ENCODE measurements at regions not wholly inside any gene's neighbourhood (a gene's known extent, or its start where the extent isn't known, plus 50 kb on each side); places are given as distances from the start of the nearest gene placed in this dataset.

DNA sequence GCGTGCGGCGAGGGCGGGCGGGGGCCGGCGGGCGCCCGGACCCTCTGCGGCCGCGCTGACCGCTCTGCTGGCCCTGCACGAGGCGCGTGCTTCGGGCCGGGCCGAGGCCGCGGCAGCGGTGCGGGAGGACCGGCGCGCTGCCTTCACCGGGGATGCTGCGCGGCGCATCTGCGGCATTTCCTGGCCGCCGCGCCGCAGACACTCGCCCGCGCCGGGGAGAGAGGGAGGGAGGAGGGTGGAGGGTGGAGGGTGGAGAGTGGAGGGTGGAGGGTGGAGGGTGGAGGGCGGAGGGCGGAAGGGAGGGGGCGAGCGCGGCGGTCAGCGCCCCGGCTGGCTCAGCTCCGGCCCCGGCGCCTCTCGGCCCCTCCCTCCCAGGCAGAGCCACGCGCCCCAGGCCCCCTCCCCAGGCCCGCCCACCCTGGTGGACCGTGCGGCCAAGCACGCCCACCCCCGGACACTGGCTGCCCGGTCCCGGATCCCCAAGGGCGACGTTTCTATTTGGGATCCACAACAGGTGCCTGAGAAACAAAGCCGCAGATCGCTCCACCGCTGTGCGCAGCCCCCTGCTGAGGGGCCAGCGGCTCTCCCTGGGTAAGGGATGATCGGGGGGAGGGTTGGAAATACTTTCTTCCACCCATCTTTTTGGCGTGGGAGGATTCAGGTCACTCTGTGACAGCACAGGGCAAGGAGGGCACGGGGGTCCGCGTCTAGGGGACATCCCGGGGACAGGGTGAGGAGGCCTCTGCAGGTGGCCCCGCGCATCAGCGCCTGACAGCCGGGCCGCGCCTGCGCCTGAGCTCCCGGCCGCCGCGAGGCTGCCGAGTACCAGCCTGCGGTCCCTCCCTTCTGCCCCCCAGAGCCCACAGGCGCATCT lies 111.2 kb upstream of the BEND6 start:
- TF ChIP-seq, protein P1, sequence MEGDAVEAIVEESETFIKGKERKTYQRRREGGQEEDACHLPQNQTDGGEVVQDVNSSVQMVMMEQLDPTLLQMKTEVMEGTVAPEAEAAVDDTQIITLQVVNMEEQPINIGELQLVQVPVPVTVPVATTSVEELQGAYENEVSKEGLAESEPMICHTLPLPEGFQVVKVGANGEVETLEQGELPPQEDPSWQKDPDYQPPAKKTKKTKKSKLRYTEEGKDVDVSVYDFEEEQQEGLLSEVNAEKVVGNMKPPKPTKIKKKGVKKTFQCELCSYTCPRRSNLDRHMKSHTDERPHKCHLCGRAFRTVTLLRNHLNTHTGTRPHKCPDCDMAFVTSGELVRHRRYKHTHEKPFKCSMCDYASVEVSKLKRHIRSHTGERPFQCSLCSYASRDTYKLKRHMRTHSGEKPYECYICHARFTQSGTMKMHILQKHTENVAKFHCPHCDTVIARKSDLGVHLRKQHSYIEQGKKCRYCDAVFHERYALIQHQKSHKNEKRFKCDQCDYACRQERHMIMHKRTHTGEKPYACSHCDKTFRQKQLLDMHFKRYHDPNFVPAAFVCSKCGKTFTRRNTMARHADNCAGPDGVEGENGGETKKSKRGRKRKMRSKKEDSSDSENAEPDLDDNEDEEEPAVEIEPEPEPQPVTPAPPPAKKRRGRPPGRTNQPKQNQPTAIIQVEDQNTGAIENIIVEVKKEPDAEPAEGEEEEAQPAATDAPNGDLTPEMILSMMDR (IDR thresholded peaks at IDR 0.05; ENCODE audit: low read depth, low read length) = no peak; the same call in 1 of the 2 replicates
- peak overlapping the region; percentile 94 for H3K4me3 ChIP-seq (ENCODE audit: low read depth, low read length)

DNA sequence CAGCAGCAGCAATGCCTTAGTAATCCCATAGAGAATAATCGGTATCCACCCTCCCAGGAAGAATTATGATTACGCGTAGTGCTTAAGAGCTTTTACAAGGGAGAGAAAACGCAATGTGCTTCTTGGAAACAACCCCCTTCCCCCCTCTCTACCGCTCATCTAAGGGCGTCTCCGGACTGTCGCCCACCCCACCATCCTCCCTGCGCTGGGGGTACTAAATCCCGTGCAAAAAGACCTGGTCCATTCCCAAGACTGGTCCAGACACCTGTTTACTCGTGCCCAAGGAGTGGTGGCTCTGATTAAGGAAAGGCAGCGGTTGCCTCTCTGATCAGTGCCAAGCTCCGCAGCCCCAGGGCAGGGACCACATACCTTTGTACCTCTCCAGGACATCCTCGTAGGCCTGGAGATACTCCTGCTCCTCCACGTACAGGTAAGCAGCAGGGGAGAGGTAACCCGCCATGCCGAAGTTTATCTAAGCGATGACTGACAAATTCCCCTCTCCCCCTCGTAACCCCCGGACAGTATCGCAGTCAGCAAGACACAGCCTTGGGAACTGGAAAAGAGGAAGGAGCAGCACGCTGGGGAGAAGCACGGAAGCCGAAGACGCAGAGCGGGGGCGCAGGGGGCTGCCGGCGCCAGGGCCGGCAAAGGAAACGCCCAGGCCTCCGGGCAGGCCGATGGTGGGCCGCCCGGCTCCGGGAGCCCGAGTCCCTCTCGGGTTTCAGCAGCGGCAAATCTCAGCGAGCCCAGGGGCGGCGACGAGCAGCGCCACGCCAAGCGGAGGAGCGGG lies 112.0 kb upstream of the BEND6 start:
- peak overlapping the region; percentile 94 for H3K4me3 ChIP-seq (ENCODE audit: low read depth, low read length)
- TF ChIP-seq, protein P1 (IDR thresholded peaks at IDR 0.05; ENCODE audit: low read depth, low read length) = no peak

DNA sequence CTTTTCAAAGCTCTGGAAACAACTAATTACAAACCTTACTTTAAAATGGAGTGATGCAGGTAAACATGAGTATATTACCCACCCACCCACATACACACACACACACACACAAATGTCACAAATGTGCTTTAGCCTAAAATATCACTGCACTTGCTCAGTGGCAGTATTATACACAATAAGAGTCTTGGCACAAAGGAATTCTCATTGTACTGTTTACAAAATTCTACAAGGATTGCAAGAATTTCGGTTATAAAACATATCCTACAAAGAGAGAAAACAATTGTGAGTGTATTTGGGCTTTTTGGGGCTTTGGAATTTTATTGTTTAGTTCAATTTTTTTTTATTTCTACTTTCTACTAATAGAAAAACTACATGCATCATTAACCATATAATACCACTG lies 113.2 kb upstream of the BEND6 start:
- TF ChIP-seq, protein P1 (IDR thresholded peaks at IDR 0.05; ENCODE audit: low read depth, low read length) = no peak
- H3K4me3 ChIP-seq (ENCODE audit: low read depth, low read length) = peak overlapping the region; percentile 94

DNA sequence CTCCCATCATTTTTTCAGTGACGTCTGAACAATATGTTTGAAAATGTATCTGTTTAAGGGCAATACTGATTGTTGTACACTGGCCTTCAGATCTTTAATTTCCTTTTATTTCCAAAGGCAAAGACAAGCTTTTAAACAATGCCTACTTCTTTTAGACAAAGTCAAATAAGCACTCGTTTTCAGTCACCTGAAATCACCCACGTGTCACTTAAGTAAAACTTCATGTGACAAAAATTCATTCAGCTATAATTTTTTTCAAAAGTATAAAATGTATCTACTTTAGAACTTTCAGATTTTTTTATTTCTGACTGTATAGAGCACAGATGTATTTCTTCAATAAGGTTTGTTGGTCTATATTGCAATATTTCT lies 113.5 kb upstream of the BEND6 start:
- H3K4me3 ChIP-seq (ENCODE audit: low read depth, low read length) = peak overlapping the region; percentile 94
- TF ChIP-seq, protein P1 (IDR thresholded peaks at IDR 0.05; ENCODE audit: low read depth, low read length) = no peak

DNA sequence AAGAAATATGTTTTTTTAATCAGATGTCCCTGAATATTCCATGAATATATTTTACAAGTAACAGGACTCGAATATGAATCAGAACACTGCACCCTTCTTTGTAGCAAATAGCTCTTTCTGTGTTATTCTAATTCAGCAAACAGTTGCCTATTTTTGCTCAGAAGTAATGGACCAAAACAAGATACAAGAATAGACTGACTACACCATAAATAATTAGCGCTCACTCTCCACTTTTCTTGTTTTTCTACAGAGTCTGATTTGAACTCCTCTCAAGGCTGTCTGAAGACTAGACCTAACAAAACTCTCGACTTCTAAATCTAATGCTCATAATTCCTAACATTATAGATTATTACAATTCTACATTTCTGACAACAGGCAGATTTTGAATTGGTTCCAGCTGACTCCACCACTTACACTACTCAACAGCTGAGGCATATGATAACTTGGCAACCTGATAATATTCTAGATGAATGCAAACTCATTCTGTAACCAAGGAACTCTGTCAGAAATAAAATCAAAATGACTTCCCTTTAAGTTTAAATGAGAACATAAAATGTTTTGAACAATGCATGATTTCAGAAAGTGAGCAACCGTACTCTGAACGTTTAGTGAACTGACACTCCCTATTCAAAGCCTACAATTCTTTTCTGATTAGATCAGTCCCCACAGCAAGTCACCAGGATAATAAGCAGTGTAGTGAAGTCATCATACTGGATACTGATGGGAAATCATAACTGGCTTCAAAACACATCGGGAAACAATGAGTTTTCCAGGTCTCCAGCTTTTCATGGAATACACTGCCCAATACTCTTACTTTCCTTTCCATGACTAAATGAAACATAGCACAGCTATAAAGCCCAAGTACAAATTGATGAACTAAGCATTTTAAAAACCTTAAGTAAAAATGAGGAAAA lies 114.2 kb upstream of the BEND6 start:
- H3K4me3 ChIP-seq (ENCODE audit: low read depth, low read length) = peak overlapping the region; percentile 94
- TF ChIP-seq, protein P1 (IDR thresholded peaks at IDR 0.05; ENCODE audit: low read depth, low read length) = no peak

DNA sequence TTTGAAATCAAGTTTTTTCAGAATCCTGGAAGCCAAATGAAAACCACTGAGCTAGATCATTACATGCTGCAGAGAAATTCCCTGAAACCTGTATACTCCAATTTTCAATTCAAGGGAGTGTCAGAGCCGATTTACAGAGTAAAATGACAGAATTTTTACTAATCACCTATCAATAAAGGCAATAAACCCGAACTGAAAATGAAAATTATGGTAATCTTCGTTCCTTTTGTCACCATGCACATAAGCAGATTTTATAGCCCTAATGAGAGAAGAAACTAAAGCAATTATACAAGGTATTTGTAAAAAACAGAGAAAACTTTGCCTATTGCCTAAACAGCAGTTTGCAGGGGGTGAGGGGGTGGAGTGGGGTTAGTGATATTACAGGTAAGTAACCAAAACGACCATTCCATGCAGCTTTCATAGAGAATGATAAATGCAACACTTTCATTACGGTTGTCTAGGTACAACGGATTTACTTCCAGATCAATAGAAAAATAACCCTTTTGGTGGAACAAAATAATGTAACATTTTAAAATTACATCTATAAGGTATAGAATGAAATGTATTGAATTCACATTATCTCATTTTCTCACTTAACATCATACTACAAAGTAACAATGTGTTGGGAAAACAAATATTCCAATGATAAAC lies 115.2 kb upstream of the BEND6 start:
- H3K4me3 ChIP-seq (ENCODE audit: low read depth, low read length) = no peak overlapping the region
- TF ChIP-seq, protein P1 (IDR thresholded peaks at IDR 0.05; ENCODE audit: low read depth, low read length) = no peak

Data from WI38 (cell line).